RPMI7951 (cell line): ENCODE measurements at regions not wholly inside any gene's neighbourhood (a gene's known extent, or its start where the extent isn't known, plus 50 kb on each side); places are given as distances from the start of the nearest gene placed in this dataset.
A peak's percentile ranks its signal among the peaks of the same experiment; 100 is the strongest.

Experiments used
- DNase-seq: peaks from one replicate; pipeline ENCODE4 v3.0.0-alpha.2; 2012; ENCODE audit warnings: low read depth

DNA sequence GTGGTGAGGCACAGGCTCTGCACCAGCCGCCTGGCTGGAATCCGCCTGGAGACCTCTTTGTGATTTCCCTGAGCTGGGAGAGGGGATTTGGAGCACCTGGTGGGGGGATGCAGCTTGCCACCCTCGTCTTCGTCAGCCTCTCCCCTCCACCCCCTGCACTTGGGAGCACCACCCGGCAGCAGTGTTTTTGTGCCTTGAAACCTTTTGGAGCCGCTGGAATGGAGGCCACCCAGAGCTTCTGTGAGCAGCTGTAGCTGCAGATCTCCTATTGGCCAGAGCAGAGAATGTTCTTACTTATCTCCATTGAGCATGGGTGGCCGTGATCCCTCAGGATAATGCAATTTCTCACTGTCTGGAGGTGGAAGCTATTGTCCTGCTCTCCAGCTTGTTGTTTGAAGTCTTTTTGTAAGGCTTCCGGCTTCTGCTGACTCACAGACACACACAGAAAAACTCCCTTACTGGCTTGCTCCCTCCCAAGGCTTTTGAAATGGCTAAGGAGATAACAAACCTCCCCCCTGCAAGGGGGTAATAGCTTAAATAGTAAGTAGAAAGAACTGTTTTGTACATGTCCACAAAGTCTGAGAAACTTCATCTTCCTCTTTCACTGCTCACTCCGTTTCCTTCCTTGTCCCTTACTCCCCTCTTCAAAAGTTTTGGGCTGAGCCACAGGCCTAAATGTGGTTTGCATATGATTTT, 271.2 kb downstream of the PRL start:
- DNase-seq: peak; percentile 94

- peak; percentile 17 for DNase-seq
Observed at GRCh38 chr6:22026164-22026678, 270.6 kb downstream of the PRL start.

- no peak for DNase-seq
Observed at GRCh38 chr6:22027040-22027725, 269.7 kb downstream of the PRL start.

DNA sequence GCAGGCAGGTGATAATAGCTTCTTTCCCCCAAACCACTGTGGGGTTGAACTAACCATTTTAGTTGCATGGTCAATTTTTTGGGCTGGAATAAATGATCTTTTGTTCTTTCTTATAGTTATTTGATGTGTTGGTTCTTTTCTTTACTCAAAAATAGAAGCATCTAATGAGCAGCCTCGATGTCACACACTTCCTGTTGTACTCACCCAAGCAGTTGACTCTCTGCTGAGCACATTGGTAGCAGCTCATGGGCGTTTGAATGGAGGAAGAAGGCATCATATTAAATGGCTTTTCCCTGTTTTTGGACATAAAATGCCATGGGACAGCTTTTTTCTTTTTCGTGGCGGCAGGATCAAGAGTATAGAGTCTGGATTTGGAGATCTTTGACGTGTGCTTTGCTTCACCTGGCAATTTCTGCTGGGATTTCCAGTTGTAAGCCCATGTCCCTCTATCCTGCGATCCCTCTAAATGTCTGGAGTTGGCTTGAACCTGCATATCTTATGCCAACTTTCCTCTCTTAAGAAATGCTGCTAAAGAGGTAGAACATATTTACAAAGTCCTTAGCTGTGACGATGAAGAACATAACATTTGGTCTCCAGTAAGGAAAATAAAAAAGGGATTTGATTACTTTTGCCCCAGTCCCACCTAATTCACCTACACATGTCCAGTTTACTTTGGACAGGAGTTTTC, 268.3 kb downstream of the PRL start:
- no peak for DNase-seq

GRCh38 chr6:22029171-22029570, 267.7 kb downstream of the PRL start:
- DNase-seq: peak; percentile 17

- no peak for DNase-seq
Observed at GRCh38 chr6:22030730-22031619, 265.9 kb downstream of the PRL start.

DNA sequence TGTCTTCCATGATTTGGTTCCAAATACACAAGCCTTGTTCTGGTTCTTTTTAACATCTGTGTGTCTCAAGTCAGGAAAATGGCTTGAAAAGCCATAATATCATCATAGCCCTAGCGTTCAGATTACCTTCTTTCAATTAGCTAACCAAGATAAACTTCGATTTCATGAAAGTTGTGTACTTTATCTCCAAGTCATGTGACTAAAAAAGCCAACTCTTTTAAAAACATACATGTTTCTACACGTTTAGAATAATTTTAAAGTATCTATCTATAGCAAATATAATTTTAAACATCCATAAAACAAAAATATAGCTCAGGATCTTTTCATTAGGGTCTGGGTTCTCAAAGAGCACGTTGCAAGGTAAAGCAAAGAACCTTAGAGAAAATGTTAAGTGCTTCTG, 261.1 kb downstream of the PRL start:
- no peak for DNase-seq

- DNase-seq: peak; percentile 19
Observed at GRCh38 chr6:22036275-22036674, 260.6 kb downstream of the PRL start.

DNA sequence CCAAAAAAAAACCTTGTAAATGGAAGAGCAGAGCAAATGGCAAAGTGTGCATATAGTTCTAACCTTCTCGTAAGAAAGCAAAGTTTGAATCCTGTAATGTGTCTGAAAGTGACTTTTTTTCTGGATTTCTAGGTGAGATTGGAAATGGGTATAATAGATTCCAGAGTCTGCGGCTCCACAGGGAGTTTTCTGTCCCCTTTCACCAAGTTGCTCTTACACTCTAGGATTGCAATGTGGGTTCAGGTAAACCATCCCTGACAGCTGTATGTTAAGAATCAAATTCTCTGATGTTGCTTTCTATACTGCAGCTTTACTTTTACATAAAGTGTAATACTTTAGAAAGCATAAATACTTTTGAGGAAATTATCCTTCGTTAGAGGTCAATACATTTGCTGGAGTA, 260.1 kb downstream of the PRL start:
- no peak for DNase-seq

GRCh38 chr6:22041797-22042480, 254.9 kb downstream of the PRL start:
- peak; percentile 41 for DNase-seq

DNA sequence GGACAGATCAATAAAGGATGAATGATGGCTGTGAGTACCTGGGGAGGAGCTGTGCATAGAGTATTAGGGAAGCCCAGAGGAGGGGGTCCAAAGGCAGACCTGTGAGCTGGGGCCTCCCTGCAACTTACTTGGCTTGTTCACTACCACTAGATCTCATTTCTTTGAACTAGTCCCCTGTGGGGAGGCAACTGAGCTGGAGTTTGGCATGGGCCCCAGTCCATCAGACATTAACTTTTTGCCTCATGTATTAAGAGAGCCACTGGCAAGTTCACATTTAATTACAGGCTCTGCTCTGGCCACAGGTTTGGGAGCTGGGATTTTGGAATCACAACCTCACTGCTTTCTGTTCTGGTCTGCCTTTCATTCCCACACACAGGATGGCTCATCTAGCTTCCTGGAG, 254.1 kb downstream of the PRL start:
- no peak for DNase-seq

DNA sequence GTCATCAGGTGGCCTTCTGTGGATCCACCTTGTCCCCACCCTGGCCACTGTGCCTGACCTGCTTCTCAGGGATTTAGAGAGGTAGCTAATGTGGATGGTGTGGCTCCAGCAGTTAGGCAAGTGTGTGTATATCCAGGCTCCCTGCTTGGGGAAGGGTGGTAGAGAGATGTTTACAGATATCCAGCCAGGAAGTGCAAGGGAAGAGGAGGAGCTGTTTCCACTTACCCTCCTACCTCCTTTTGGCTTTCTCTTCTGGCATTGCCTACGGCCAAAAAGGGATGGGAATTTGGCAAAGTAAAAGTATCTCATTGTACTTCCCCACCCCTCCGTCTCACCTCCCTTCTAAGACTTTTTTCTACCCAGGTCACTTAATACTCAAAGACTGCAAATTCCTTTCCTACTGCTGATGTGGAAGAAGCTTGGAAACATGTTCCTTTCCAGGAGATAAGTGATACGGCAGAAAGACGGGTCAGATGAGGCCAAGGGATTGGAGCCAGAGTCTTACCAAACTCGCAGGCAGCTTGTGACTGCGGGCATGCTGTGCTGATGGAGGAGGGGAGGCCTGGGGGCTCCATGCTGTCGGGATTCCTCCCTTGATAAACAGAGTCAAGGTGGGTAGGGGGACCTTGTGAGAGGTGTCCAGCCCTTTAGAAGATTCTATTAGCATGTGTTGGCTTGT, 253.4 kb downstream of the PRL start:
- no peak for DNase-seq

DNA sequence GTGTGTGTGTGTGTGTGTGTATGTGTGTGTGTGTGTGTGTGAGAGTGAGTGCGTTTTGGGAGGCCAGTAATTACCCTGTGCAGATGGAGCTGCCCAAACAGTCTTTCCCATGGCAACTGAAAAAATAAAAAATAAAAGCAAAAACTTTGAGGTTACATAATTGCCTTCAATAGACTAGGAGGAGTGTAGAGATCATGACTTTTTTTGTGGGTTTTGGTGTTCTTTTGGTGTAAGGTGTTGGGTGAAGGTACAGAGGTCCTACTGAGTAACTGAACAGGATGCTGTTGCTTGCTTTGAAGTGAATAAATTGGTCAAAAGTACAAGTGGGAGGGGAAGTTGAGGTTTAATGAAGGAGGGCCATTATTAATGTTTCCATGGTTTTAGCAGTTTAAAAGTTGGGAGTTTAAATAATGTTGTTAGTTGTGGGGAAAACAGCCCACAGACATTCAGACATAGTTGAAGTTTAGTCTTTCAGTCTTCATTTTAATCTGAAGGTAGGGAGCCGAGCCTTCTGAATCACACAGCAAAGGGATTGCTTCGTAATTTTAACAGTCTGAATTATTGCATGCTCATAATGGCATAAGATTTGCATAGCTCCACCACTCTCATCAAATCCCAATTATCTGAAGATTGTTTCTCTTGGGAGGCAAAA, 251.4 kb downstream of the PRL start:
- no peak for DNase-seq

GRCh38 chr6:22049002-22049401, 247.8 kb downstream of the PRL start:
- DNase-seq: no peak

DNA sequence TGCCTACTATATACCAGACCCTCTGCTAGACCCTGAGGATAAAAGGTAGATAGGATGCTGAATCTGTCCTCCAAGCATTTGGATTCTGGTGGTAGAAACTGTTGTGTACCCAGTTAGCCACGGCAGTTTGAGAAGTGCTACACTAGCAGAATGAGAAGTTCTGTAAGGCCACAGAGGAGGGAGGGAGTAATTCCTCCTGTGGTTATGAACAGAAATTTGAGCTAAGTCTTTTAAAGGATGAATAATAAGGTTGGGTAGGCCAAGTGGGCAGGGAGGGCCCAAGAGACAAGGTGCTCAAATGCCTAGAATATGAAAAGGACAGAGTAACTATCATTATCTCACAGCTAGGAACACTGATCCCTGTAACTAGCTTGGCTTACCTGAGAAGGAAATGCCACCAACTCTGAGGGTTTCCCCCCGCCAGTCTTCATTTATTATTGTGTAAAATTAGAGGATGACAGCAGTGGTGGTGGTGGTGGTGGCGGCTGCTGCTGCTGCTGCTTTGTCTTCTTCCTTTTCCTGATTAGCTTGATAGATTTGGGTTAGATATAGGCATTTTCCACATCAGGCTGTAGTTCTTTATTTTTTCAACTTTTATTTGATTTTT, 243.3 kb downstream of the PRL start:
- DNase-seq: no peak

- no peak for DNase-seq
Observed at GRCh38 chr6:22056398-22056797, 240.4 kb downstream of the PRL start.

DNA sequence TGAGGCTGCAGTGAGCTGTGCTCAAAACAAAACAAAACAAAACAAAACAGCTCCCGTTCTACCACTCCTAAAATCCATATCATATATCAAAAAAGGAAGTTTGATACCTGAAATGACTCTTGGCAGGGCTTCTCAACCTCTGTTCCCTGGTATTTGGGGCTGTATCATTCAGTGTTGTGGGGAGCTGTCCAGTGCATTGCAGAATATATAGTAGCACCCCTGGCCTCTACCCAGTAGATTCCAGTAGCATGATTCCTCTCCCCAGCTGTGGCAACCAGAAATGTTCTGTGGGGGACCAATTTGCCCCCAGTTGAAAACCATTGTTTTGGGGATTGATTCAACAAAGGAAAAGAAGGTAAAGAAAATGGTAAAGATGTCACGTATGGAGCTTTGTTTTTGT, 238.9 kb downstream of the PRL start:
- no peak for DNase-seq

DNA sequence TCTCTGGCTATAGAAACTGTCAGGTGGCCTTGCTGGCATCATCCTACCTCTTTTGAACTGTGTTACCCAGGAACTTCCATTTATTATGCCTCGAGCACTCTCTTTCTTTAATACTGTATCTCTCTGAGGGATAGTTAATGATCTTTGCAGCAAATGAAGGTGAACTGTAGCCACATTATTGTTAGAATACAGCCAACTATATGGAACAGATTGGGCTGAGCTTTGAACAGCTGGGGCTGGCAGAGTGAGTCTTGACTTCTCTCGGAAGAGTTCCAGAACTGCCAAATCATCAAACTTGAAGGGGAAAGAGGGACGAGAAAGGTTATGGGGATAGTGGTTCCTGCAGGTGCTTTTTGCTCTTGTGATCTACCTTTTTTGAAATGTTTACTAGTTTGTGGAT, 237.7 kb downstream of the PRL start:
- no peak for DNase-seq

GRCh38 chr6:22059946-22060345, 236.9 kb downstream of the PRL start:
- no peak for DNase-seq
